ENCODE measurements at regions not wholly inside any gene's neighbourhood (a gene's known extent, or its start where the extent isn't known, plus 50 kb on each side); places are given as distances from the start of the nearest gene placed in this dataset.

GRCh38 chr16:48481772-48482171, 96.6 kb upstream of the SIAH1 start:
- TF ChIP-seq POLR2A (IDR thresholded peaks at IDR 0.05; ENCODE audit: low read depth, low read length) (no peak), CEBPB (IDR thresholded peaks at IDR 0.05; ENCODE audit: low read depth, low read length) (no peak), MAFK (IDR thresholded peaks at IDR 0.05; ENCODE audit: low read depth, low read length) (no peak), MAZ (IDR thresholded peaks at IDR 0.05; ENCODE audit: borderline replicate concordance, low read depth, low read length) (no peak), CHD1 (IDR thresholded peaks at IDR 0.05; ENCODE audit: low read depth, low read length) (no peak), NFE2L2 (IDR thresholded peaks at IDR 0.05; ENCODE audit: low read depth, low read length) (no peak), RFX5 (IDR thresholded peaks at IDR 0.05; ENCODE audit: low read depth, low read length) (no peak), SMC3 (IDR thresholded peaks at IDR 0.05; ENCODE audit: low read depth, low read length) (no peak), BHLHE40 (IDR thresholded peaks at IDR 0.05; ENCODE audit: low read depth, low read length) (no peak), RAD21 (IDR thresholded peaks at IDR 0.05; ENCODE audit: low read length) (no peak)
- TF ChIP-seq, protein P1, sequence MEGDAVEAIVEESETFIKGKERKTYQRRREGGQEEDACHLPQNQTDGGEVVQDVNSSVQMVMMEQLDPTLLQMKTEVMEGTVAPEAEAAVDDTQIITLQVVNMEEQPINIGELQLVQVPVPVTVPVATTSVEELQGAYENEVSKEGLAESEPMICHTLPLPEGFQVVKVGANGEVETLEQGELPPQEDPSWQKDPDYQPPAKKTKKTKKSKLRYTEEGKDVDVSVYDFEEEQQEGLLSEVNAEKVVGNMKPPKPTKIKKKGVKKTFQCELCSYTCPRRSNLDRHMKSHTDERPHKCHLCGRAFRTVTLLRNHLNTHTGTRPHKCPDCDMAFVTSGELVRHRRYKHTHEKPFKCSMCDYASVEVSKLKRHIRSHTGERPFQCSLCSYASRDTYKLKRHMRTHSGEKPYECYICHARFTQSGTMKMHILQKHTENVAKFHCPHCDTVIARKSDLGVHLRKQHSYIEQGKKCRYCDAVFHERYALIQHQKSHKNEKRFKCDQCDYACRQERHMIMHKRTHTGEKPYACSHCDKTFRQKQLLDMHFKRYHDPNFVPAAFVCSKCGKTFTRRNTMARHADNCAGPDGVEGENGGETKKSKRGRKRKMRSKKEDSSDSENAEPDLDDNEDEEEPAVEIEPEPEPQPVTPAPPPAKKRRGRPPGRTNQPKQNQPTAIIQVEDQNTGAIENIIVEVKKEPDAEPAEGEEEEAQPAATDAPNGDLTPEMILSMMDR (conservative IDR thresholded peaks at IDR 0.05; ENCODE audit: low read depth, low read length): no peak

Data from IMR-90 (cell line).